K562 (cell line): ENCODE measurements at regions not wholly inside any gene's neighbourhood (a gene's known extent, or its start where the extent isn't known, plus 50 kb on each side); places are given as distances from the start of the nearest gene placed in this dataset.

Experiments used
- ATAC-seq: fragments of 200-7000 bp; cut with Tn5 transposase; 3 replicates; pipeline ENCODE4 v1.9.1; 2020; ENCODE audit warnings: moderate library complexity
- BruUV-seq: library from RNA; stranded (reverse); fragments of 400-500 nt; replicated peaks from 2 replicates; lab custom pipeline; 2021; lab: Mats Ljungman, UMichigan
- CTCF ChIA-PET: fragments of 300-600 bp; formaldehyde crosslinking; extraction: SDS; loops from one replicate; lab custom pipeline; 2021; ENCODE audit warnings: low intra/inter-chr PET ratio; lab: Yijun Ruan, JAX
- POLR2A ChIA-PET: fragments of 300-600, 350-650 bp; sonication (Branson Sonifier 250); formaldehyde crosslinking; extraction: SDS; loops from one replicate; lab custom pipeline; 2021; ENCODE audit warnings: antibody characterized with exemption, inconsistent platforms; lab: Yijun Ruan, JAX
- DNase-seq, 4 experiments: peaks; one replicate each; pipeline versions ENCODE4 v3.0.0 to v3.0.0-alpha.2; 2011 to 2018; ENCODE audit warnings: low spot score in 3 of 4, mixed read lengths in 3 of 4; ENCODE audit errors: extremely low read depth in 1 of 4
- FAIRE-seq: peaks from 2 replicates; lab custom pipeline; 2011; peaks lifted over from hg19 to GRCh38; lab: Jason Lieb, UNC
- H2AFZ ChIP-seq: 2 replicates; pipeline ENCODE4 v1.6.0; 2011; ENCODE audit warnings: low read depth, low read length, control low read depth, inconsistent platforms
- H3K27ac ChIP-seq: fragments of 200-600 bp; 3 replicates; pipeline ENCODE4 v1.8.0; 2011; ENCODE audit warnings: low read depth, mild to moderate bottlenecking, control low read depth, inconsistent platforms, low read length, moderate library complexity, mixed read lengths; ENCODE audit errors: extremely low read depth
- H3K27me3 ChIP-seq, 2 experiments: fragments of 300-600 bp in 1 of 2; 2 replicates in 1 of 2; 3 replicates in 1 of 2; pipeline versions ENCODE4 v1.6.0 to v1.8.0; 2011; ENCODE audit warnings: inconsistent platforms in 2 of 2, low read length in 2 of 2, mild to moderate bottlenecking in 1 of 2, mixed read lengths in 1 of 2, moderate library complexity in 1 of 2; ENCODE audit not compliant: control insufficient read depth in 2 of 2, insufficient read depth in 2 of 2
- H3K36me3 ChIP-seq: fragments of 300-600 bp; 3 replicates; pipeline ENCODE4 v1.8.0; 2011; ENCODE audit warnings: mild to moderate bottlenecking, low read length, inconsistent platforms; ENCODE audit not compliant: control insufficient read depth, insufficient read depth
- H3K4me1 ChIP-seq, 2 experiments: fragments of 200-600 bp in 1 of 2; replicated peaks in 1 of 2; 2 replicates in 1 of 2; 3 replicates in 1 of 2; pipeline versions ENCODE4 v1.5.1 to v1.8.0; 2011; ENCODE audit warnings: inconsistent platforms in 2 of 2, low read length in 2 of 2, mild to moderate bottlenecking in 1 of 2, mixed read lengths in 1 of 2, moderate library complexity in 1 of 2; ENCODE audit not compliant: control insufficient read depth in 2 of 2, insufficient read depth in 2 of 2
- H3K4me2 ChIP-seq: 2 replicates; pipeline ENCODE4 v1.6.1; 2011; ENCODE audit warnings: low read length, control low read depth, inconsistent platforms, mixed read lengths; ENCODE audit not compliant: insufficient read depth
- H3K4me3 ChIP-seq: fragments of 200-600 bp; sonication (generic), shearing (Covaris generic); 2 replicates; pipeline ENCODE4 v1.5.1; 2016; ENCODE audit warnings: control low read depth, inconsistent platforms
- H3K79me2 ChIP-seq: fragments of 200-600 bp; 3 replicates; pipeline ENCODE4 v1.8.0; 2011; ENCODE audit warnings: low read length, inconsistent platforms; ENCODE audit not compliant: control insufficient read depth, insufficient read depth
- H3K9ac ChIP-seq, 2 experiments: 2 replicates each; pipeline versions ENCODE4 v1.6.0 to v1.6.1; 2011; ENCODE audit warnings: low read depth in 2 of 2, low read length in 2 of 2, control low read depth in 1 of 2, inconsistent platforms in 1 of 2, mild to moderate bottlenecking in 1 of 2, mixed read lengths in 1 of 2; ENCODE audit not compliant: insufficient read depth in 1 of 2
- H3K9me1 ChIP-seq: one replicate; pipeline ENCODE4 v1.6.0; 2011; ENCODE audit warnings: inconsistent platforms, mild to moderate bottlenecking, low read length, moderate library complexity; ENCODE audit not compliant: control insufficient read depth, insufficient read depth
- H3K9me3 ChIP-seq: replicated peaks from 2 replicates; pipeline ENCODE4 v1.5.1; 2011; ENCODE audit warnings: low read depth, low read length, inconsistent platforms; ENCODE audit not compliant: control insufficient read depth, insufficient read depth
- H4K20me1 ChIP-seq: replicated peaks from 2 replicates; pipeline ENCODE4 v1.6.1; 2011; ENCODE audit warnings: low read length, inconsistent platforms, mixed read lengths; ENCODE audit not compliant: control insufficient read depth, insufficient read depth
- E2F4 ChIP-seq: sonication (generic); formaldehyde crosslinking; IDR thresholded peaks from 2 replicates; pipeline ENCODE4 v1.8.0; 2022; ENCODE audit warnings: mild to moderate bottlenecking, low read depth, missing genetic modification reagents
- EZH2 ChIP-seq: IDR thresholded peaks from 2 replicates; pipeline ENCODE4 v1.6.1; 2012; ENCODE audit warnings: low read depth, mild to moderate bottlenecking, inconsistent platforms, low read length, borderline replicate concordance
- GABPB1 ChIP-seq: sonication (generic); formaldehyde crosslinking; IDR thresholded peaks from 2 replicates; pipeline ENCODE4 v1.8.0; 2022; ENCODE audit warnings: mild to moderate bottlenecking, missing genetic modification reagents
- GATA2 ChIP-seq: sonication (generic); formaldehyde crosslinking; IDR thresholded peaks from 2 replicates; pipeline ENCODE4 v1.4.0; 2020; ENCODE audit warnings: mild to moderate bottlenecking, missing genetic modification reagents
- GTF2E2 ChIP-seq: fragments of 200-800 bp; sonication (Bioruptor generic); IDR thresholded peaks from 2 replicates; pipeline ENCODE4 v1.6.1; 2016; ENCODE audit warnings: missing genetic modification characterization, missing compliant biosample characterization
- MCM5 ChIP-seq: fragments of 450-650 bp; IDR thresholded peaks from 2 replicates; pipeline ENCODE4 v1.6.1; 2016; ENCODE audit warnings: low read depth
- MED1 ChIP-seq: sonication (generic); formaldehyde crosslinking; IDR thresholded peaks from 2 replicates; pipeline ENCODE4 v1.8.1; 2023; ENCODE audit warnings: missing genetic modification reagents, borderline replicate concordance
- PHF20 ChIP-seq: fragments of 450-650 bp; IDR thresholded peaks from 2 replicates; pipeline ENCODE4 v1.6.1; 2018; ENCODE audit not compliant: partially characterized antibody
- RREB1 ChIP-seq: fragments of 250-450 bp; sonication (Bioruptor Pico); IDR thresholded peaks from 2 replicates; pipeline ENCODE4 v1.4.0; 2020
- SAFB2 ChIP-seq: fragments of 200-400 bp; formaldehyde crosslinking; IDR thresholded peaks from 2 replicates; pipeline ENCODE4 v1.6.1; 2018; ENCODE audit warnings: borderline replicate concordance, low read length, low read depth, moderate library complexity; ENCODE audit not compliant: severe bottlenecking
- SREBF1 ChIP-seq: fragments of 150-350 bp; IDR thresholded peaks from 2 replicates; pipeline ENCODE4 v1.6.1; 2014; ENCODE audit warnings: antibody characterized with exemption, low read depth, low read length, borderline replicate concordance
- SRSF9 ChIP-seq: fragments of 200-400 bp; formaldehyde crosslinking; IDR thresholded peaks from 2 replicates; pipeline ENCODE4 v1.6.1; 2017; ENCODE audit warnings: low read depth, low read length, borderline replicate concordance
- ZFP91 ChIP-seq: sonication (generic); formaldehyde crosslinking; IDR thresholded peaks from 2 replicates; pipeline ENCODE4 v1.8.0; 2022; ENCODE audit warnings: mild to moderate bottlenecking, missing genetic modification reagents
- ZKSCAN8 ChIP-seq: fragments of 200-800 bp; sonication (Bioruptor generic); IDR thresholded peaks from 2 replicates; pipeline ENCODE4 v1.6.1; 2016; ENCODE audit warnings: missing genetic modification characterization, missing compliant biosample characterization
- WGBS: fragments of 100-300 bp; shearing (Covaris generic); methylation state at CpG from one replicate; pipeline ENCODE4 v1.1.6; 2016; ENCODE audit warnings: low coverage, mixed read lengths; ENCODE audit not compliant: insufficient coverage; ENCODE audit errors: missing lambda C conversion rate; 5-methylcytosine and 5-hydroxymethylcytosine counted together
- in situ Hi-C: fragments of 300-500 bp; cut with MboI; formaldehyde crosslinking; loops from 4 replicates; pipeline ENCODE4 v1.15.0; 2018; ENCODE audit warnings: inconsistent platforms, mixed read lengths
- intact Hi-C: fragments of 100-400 bp; cut with micrococcal nuclease; formaldehyde crosslinking; loops from 2 replicates; pipeline ENCODE4 v1.14.2; 2022

- DNase-seq = no peak
- no peaks in the 10 kb centered on the region for H3K36me3 ChIP-seq
- no peaks in the 10 kb centered on the region for H3K79me2 ChIP-seq
- H3K9me3 ChIP-seq = no peaks in the 10 kb centered on the region
- peaks cover 2 to 18% of the 10 kb centered on the region in 2 experiments; a peak in 4 of 5 replicates for H3K27me3 ChIP-seq
- in situ Hi-C loops (no loop called here), intact Hi-C loops (no loop called here)
- H2AFZ ChIP-seq = no peak overlapping the region
- no peaks in the 10 kb centered on the region for H3K4me1 ChIP-seq
- WGBS = 0% methylated on average over 8 of the region's 12 CpGs
- no peaks in the 10 kb centered on the region for H3K9me1 ChIP-seq
- H3K27ac ChIP-seq = no peak overlapping the region
- H4K20me1 ChIP-seq = no peaks in the 10 kb centered on the region
- CTCF ChIA-PET = no interaction called here
- H3K4me2 ChIP-seq = no peak overlapping the region
- no TSS peak for BruUV-seq
- no peak overlapping the region for H3K4me3 ChIP-seq
- POLR2A ChIA-PET = no interaction called here
- H3K9ac ChIP-seq = no peak overlapping the region
- no peak for FAIRE-seq
- no peak for ATAC-seq
- no peak for TF ChIP-seq ZFP91
- TF ChIP-seq MED1 (CRISPR knock-in tag) = no peak
- no peak for TF ChIP-seq ZKSCAN8 (CRISPR knock-in tag)
- no peak for TF ChIP-seq EZH2
- no peak for TF ChIP-seq PHF20
- no peak for TF ChIP-seq MCM5
- TF ChIP-seq SREBF1 = no peak
- TF ChIP-seq SRSF9 = no peak
- TF ChIP-seq GATA2 (CRISPR knock-in tag) = no peak
- TF ChIP-seq GTF2E2 = no peak
- no peak for TF ChIP-seq SAFB2
- TF ChIP-seq RREB1 (CRISPR knock-in tag) = no peak
- TF ChIP-seq GABPB1 = no peak
- no peak for TF ChIP-seq E2F4 (CRISPR knock-in tag)
These were observed 297.7 kb upstream of the SALL3 start for GRCh38 chr18:78681934-78682333.
